Skeletal muscle satellite cell (primary cell): ENCODE measurements at regions not wholly inside any gene's neighbourhood (a gene's known extent, or its start where the extent isn't known, plus 50 kb on each side); places are given as distances from the start of the nearest gene placed in this dataset.

Experiments used
- H3K27me3 ChIP-seq: 2 replicates; pipeline ENCODE4 v1.7.0; 2013; ENCODE audit warnings: low read length; ENCODE audit not compliant: control insufficient read depth, insufficient read depth
- H3K36me3 ChIP-seq: 2 replicates; pipeline ENCODE4 v1.7.0; 2013; ENCODE audit warnings: mild to moderate bottlenecking, control low read depth, low read length; ENCODE audit not compliant: insufficient read depth
- H3K4me1 ChIP-seq: 2 replicates; pipeline ENCODE4 v1.7.0; 2013; ENCODE audit warnings: low read length; ENCODE audit not compliant: control insufficient read depth, insufficient read depth
- H3K4me2 ChIP-seq: 2 replicates; pipeline ENCODE4 v1.7.0; 2013; ENCODE audit warnings: mild to moderate bottlenecking, low read length
- H3K4me3 ChIP-seq: 2 replicates; pipeline ENCODE4 v1.7.0; 2013; ENCODE audit warnings: low read length
- H3K9ac ChIP-seq: 2 replicates; pipeline ENCODE4 v1.7.0; 2013; ENCODE audit warnings: mild to moderate bottlenecking, low read depth, low read length, moderate library complexity
- H3K9me3 ChIP-seq: replicated peaks from 2 replicates; pipeline ENCODE4 v1.7.0; 2013; ENCODE audit warnings: mild to moderate bottlenecking, control low read depth, low read length

GRCh38 chr2:173750353-173750801 lies 214.8 kb downstream of the SP3 start:
- H3K9me3 ChIP-seq = no peaks in the 10 kb centered on the region
- H3K4me2 ChIP-seq = peak overlapping the region; percentile 66
- H3K4me3 ChIP-seq = no peak overlapping the region
- H3K36me3 ChIP-seq = no peaks in the 10 kb centered on the region
- H3K27me3 ChIP-seq = peaks cover 6% of the 10 kb centered on the region
- H3K4me1 ChIP-seq = no peaks in the 10 kb centered on the region
- H3K9ac ChIP-seq = no peak overlapping the region

- Histone ChIP-seq H3K4me2 (no peak overlapping the region), H3K4me3 (no peak overlapping the region), H3K4me1 (no peaks in the 10 kb centered on the region), H3K9ac (no peak overlapping the region), H3K9me3 (no peaks in the 10 kb centered on the region), H3K27me3 (peaks cover 6% of the 10 kb centered on the region), H3K36me3 (no peaks in the 10 kb centered on the region)
These were observed 214.3 kb downstream of the SP3 start for GRCh38 chr2:173750831-173751230.

- Histone ChIP-seq H3K4me2 (no peak overlapping the region), H3K9me3 (no peaks in the 10 kb centered on the region), H3K36me3 (no peaks in the 10 kb centered on the region), H3K4me3 (no peak overlapping the region), H3K9ac (no peak overlapping the region), H3K27me3 (peaks cover 6% of the 10 kb centered on the region), H3K4me1 (no peaks in the 10 kb centered on the region)
These were observed 213.8 kb downstream of the SP3 start for GRCh38 chr2:173751245-173751975.

GRCh38 chr2:173752152-173752551 lies 213.0 kb downstream of the SP3 start:
- Histone ChIP-seq H3K36me3 (no peaks in the 10 kb centered on the region), H3K4me2 (no peak overlapping the region), H3K27me3 (peaks cover 6% of the 10 kb centered on the region), H3K9ac (no peak overlapping the region), H3K4me1 (no peaks in the 10 kb centered on the region), H3K9me3 (no peaks in the 10 kb centered on the region), H3K4me3 (no peak overlapping the region)

- H3K4me1 ChIP-seq = no peaks in the 10 kb centered on the region
- H3K4me2 ChIP-seq = no peak overlapping the region
- H3K36me3 ChIP-seq = no peaks in the 10 kb centered on the region
- no peak overlapping the region for H3K9ac ChIP-seq
- H3K4me3 ChIP-seq = no peak overlapping the region
- H3K27me3 ChIP-seq = peaks cover 6% of the 10 kb centered on the region
- no peaks in the 10 kb centered on the region for H3K9me3 ChIP-seq
These were observed 211.7 kb downstream of the SP3 start for GRCh38 chr2:173753441-173753840.

GRCh38 chr2:173754165-173754564 lies 211.0 kb downstream of the SP3 start:
- H3K27me3 ChIP-seq = peaks cover 6% of the 10 kb centered on the region
- H3K9me3 ChIP-seq = no peaks in the 10 kb centered on the region
- H3K4me1 ChIP-seq = no peaks in the 10 kb centered on the region
- no peak overlapping the region for H3K4me3 ChIP-seq
- H3K9ac ChIP-seq = no peak overlapping the region
- no peaks in the 10 kb centered on the region for H3K36me3 ChIP-seq
- H3K4me2 ChIP-seq = no peak overlapping the region

- H3K27me3 ChIP-seq = peaks cover 6% of the 10 kb centered on the region
- H3K4me2 ChIP-seq = no peak overlapping the region
- no peaks in the 10 kb centered on the region for H3K9me3 ChIP-seq
- no peak overlapping the region for H3K4me3 ChIP-seq
- H3K4me1 ChIP-seq = no peaks in the 10 kb centered on the region
- H3K9ac ChIP-seq = no peak overlapping the region
- H3K36me3 ChIP-seq = no peaks in the 10 kb centered on the region
These were observed 210.3 kb downstream of the SP3 start for GRCh38 chr2:173754837-173755236.

- H3K9me3 ChIP-seq = no peaks in the 10 kb centered on the region
- no peak overlapping the region for H3K4me2 ChIP-seq
- no peak overlapping the region for H3K9ac ChIP-seq
- H3K4me3 ChIP-seq = no peak overlapping the region
- no peaks in the 10 kb centered on the region for H3K4me1 ChIP-seq
- H3K36me3 ChIP-seq = no peaks in the 10 kb centered on the region
- peaks cover 6% of the 10 kb centered on the region for H3K27me3 ChIP-seq
These were observed 209.4 kb downstream of the SP3 start for GRCh38 chr2:173755798-173756197.

GRCh38 chr2:173759959-173760358 lies 205.2 kb downstream of the SP3 start:
- no peak overlapping the region for H3K9ac ChIP-seq
- no peaks in the 10 kb centered on the region for H3K36me3 ChIP-seq
- no peaks in the 10 kb centered on the region for H3K9me3 ChIP-seq
- no peak overlapping the region for H3K4me3 ChIP-seq
- peaks cover 10% of the 10 kb centered on the region for H3K27me3 ChIP-seq
- no peaks in the 10 kb centered on the region for H3K4me1 ChIP-seq
- H3K4me2 ChIP-seq = no peak overlapping the region

- Histone ChIP-seq H3K4me2 (no peak overlapping the region), H3K36me3 (no peaks in the 10 kb centered on the region), H3K9ac (no peak overlapping the region), H3K4me1 (no peaks in the 10 kb centered on the region), H3K27me3 (peaks cover 10% of the 10 kb centered on the region), H3K4me3 (no peak overlapping the region), H3K9me3 (no peaks in the 10 kb centered on the region)
These were observed 204.6 kb downstream of the SP3 start for GRCh38 chr2:173760553-173760952.

GRCh38 chr2:173761603-173762119 lies 203.5 kb downstream of the SP3 start:
- Histone ChIP-seq H3K4me1 (no peaks in the 10 kb centered on the region), H3K4me3 (no peak overlapping the region), H3K36me3 (no peaks in the 10 kb centered on the region), H3K9ac (no peak overlapping the region), H3K9me3 (no peaks in the 10 kb centered on the region), H3K27me3 (peaks cover 10% of the 10 kb centered on the region), H3K4me2 (no peak overlapping the region)

- H3K4me2 ChIP-seq = no peak overlapping the region
- no peaks in the 10 kb centered on the region for H3K9me3 ChIP-seq
- H3K27me3 ChIP-seq = peaks cover 13% of the 10 kb centered on the region
- no peaks in the 10 kb centered on the region for H3K36me3 ChIP-seq
- H3K4me1 ChIP-seq = no peaks in the 10 kb centered on the region
- H3K4me3 ChIP-seq = no peak overlapping the region
- no peak overlapping the region for H3K9ac ChIP-seq
These were observed 203.0 kb downstream of the SP3 start for GRCh38 chr2:173762221-173762620.
